GM18499 (cell line): ENCODE measurements at regions not wholly inside any gene's neighbourhood (a gene's known extent, or its start where the extent isn't known, plus 50 kb on each side); places are given as distances from the start of the nearest gene placed in this dataset.

Experiments
- ATAC-seq: cut with Tn5 transposase; IDR thresholded peaks from one replicate; pipeline ENCODE4 v1.9.1; 2021; ENCODE audit warnings: moderate number of reproducible peaks; ENCODE audit not compliant: insufficient read depth, unreplicated experiment

GRCh38 chr10:78286186-78286585 lies 252.5 kb downstream of the RPS24 start:
- no peak for ATAC-seq

- no peak for ATAC-seq
These were observed 253.0 kb downstream of the RPS24 start for GRCh38 chr10:78286668-78287067.

DNA sequence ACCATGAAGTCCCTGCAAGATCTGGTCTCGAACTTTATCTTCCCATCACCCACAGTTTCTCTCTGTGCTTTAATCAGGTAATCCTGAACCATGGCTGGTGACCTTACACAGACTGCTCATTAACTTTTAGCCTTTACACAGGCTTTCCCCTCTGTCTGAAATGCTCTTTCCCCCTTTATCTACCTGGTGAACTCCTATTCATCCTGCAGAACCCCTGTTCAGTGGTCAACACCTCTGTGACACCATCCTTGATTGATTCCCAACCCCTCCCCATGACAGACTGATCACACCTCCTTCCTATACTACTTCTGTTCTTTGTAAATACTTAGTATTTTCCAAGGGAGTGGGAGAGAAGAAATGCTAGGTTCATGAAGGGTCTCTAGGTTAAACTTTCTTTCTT lies 254.0 kb downstream of the RPS24 start:
- ATAC-seq = no peak

DNA sequence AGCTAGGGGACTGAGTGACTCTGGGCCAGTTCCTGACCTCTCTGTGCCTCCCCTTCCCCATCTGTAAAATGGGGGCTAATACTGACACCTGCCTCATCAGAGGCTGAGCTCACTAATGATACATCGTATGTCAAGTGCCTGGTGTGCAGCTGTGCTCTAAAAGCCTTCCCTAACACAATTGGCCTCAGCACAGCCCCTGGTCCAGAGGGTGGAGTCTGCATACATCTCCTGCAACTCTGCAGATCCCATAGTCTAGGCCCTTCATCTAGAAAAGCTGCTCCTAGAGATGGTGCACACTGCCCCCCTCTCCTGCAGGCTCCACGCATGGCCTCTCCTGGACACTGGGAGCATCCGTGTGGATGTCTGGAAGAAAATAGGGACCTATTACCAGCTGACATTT lies 255.0 kb downstream of the RPS24 start:
- no peak for ATAC-seq

GRCh38 chr10:78290131-78290750 lies 256.6 kb downstream of the RPS24 start:
- no peak for ATAC-seq

GRCh38 chr10:78291722-78292121 lies 258.1 kb downstream of the RPS24 start:
- no peak for ATAC-seq

DNA sequence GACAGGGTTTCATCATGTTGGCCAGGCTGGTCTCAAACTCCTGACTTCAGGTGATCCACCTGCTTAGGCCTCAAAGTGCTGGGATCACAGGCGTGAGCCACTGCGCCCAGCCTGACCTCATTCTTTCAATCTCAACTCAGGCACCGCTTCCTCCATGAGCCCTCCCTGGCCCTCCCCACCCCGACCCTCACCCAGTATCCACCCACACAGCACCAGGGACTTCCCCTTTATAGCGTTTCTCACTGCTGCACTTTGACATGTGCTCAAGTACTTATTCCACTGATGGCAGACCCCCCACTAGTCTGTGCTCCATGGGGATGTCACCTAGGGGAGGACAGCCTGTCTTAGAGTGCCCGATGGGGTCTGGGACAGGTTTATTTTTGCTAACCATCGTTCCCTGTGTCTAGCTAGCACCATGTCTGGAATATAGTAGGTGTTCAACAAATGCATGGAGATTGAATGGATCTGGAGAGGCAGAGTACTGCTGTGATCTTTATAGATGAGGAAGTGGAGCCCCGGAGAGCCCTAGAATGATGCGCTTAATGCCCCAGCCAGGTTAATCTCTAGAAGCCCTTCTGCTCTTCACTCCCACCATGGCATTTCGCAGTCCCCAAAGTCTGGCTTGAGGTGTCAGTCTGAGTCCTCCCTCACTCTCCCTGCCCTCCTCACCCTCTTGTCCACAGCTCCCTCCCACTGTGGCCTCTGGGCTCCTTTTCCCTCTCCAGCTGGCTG lies 258.8 kb downstream of the RPS24 start:
- ATAC-seq = no peak

DNA sequence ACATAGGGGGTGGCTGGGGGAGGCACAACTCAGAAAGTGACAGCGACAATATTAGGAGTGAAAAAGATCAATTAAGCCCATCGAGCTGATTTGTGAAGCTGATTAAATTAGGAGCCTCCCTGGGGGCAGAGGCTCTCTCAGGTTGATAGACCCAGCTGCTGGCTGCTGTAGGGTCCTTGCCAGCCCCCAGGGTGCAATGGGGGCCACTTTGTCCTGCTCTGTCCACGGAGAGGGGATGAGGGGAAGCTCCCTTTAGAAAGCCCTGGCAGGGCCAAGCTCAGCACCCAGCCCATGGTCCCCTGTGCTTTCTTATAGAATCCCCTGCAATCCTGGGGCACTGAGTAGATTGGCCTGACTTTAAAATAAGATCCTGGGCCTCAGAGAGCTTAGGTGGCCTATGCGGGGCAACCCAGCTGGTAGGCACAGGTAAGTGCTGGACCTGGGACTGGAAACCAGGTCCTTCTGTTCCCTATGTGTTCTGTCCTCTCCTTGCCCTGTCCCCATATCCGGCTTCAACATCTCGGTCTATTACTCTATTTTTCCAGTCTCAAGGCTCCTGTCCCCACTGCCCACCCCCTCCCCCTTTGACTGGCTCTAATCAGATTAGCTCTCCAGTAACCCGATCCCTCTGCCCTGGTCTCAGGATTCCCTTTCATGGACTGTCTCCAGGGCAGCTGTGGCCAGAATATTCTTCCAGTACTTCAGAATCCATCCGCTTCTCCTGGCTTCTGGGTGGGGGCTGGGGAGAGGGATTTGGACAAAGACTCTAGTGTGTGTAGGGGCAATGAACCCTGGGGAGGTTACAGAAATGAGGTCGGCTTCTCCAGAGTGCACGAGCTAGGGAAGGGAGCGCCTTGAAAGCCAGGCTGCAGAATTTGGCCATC lies 259.6 kb downstream of the RPS24 start:
- no peak for ATAC-seq

DNA sequence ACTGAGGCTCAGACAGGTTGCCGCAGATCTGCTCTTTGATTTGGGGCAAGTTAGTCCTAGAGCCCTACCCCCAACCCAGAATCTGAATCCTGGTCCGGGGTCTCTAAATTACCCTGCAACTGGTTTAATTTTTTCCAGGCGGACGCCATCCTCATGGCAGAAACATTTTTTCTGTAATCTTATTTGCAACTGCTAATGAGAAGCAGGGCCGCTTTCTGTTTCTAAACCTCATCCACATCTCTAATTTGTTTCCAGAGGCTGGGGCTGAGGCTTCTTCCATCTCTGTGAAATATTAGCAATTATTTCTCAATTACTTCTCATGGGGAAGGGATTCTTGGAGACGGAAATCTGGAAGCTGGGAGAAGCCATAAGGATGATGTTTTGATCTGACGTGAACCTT lies 261.6 kb downstream of the RPS24 start:
- ATAC-seq = no peak

- no peak for ATAC-seq
These were observed 263.1 kb downstream of the RPS24 start for GRCh38 chr10:78296785-78297184.

DNA sequence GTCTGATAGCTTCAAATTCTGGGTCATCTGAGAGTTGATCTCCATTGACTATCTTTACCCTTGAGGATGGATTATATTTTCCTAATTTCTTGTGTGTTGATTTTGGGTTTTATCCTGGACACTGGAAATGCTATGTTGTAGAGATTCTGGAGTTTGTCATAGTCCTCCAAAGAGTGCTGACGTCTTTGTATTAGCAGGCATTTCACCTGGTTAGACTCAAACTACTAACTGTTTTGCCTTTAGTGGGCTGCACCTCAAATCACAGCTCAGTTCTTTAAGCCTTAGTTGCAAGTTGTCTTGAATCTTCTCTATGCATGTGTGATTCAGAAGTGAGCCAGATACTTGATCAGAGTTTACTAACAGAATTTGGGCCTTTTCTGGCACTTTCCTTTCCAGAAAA lies 264.3 kb downstream of the RPS24 start:
- ATAC-seq = no peak

GRCh38 chr10:78298835-78299234 lies 265.2 kb downstream of the RPS24 start:
- no peak for ATAC-seq

GRCh38 chr10:78299851-78300468 lies 266.3 kb downstream of the RPS24 start:
- ATAC-seq = no peak

GRCh38 chr10:78300526-78300925 lies 266.9 kb downstream of the RPS24 start:
- no peak for ATAC-seq

DNA sequence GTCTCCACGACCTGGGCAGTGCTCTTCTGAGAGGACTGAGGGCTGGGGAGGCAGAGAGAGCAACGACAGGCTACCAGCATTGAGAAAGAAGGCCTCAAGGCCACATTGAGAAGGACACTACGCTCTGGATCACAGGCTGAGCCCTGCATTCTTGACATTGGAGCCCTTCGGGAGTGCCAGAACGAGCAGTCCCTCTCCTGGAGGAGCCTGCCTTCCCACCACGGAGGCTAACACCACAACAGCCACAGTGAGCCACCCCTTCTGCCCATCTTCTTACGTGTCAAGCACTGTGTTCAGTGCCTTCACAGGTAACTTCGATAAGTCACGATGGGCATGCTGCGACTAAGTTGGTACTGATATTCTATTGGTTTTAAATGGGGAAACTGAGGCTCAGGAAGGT lies 267.8 kb downstream of the RPS24 start:
- ATAC-seq = no peak

DNA sequence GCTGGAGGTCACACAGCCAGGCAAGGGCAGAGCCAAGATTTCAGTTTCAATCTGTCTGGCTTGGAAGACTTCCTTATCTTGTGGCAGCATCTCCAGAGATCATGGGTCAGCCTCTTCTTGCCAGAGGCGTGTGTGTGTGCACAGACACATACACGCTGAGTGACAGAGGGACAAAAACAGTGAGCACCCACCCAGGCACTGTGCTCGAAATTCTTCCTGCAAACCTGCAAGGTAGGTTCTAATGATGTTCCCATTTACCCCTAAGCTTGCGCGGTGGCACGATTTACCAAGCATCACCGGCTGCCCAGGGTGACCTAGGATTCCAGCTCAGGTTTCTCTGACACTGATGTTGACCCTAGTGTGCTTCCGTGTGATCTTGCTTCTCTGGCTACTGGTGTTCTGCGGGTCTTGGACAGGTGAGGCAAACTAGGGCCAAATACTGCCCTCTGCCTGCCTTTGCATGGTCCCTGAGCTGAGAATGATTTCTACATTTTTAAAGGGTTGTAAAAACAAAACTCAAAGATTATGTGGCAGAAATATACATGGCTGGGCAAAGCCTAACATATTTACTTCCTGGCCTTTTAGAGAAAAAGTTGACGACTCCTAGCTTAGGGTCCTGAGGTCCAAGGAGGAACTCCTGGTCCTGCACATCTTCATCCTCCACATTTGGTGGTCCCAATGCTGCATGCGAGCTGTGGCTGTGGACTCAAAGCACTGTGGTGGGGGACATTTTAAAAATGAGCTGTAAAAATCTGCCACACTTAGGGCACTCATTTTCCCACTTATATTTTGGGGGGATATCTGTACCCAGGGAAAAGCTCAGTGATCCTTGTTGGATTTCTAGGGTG lies 268.5 kb downstream of the RPS24 start:
- no peak for ATAC-seq

GRCh38 chr10:78302739-78302988 lies 269.0 kb downstream of the RPS24 start:
- no peak for ATAC-seq

- ATAC-seq = peak; percentile 61
These were observed 269.6 kb downstream of the RPS24 start for GRCh38 chr10:78302989-78303854.
